ENCODE measurements at regions not wholly inside any gene's neighbourhood (a gene's known extent, or its start where the extent isn't known, plus 50 kb on each side); places are given as distances from the start of the nearest gene placed in this dataset.

DNA sequence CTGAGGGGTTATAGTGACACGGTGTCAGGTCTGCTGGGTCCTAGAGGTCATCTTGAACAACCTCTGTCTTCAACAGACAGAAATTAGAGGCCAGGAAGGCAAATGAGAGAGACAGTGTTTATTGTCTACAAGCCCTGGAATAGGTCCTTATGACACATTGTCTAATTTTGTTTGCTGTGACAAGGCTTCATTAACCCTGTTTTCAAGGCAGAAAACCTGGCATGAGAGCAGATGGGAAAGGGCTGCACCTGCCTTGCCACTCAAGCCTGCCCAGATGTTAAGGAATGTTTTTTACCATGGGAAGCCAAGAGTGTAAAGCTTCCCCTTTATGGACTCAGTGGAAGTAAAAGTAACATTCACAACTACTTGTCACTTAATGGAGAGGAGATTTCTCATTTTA is 275.3 kb downstream of the KCNS3 start:
- no peaks in the 10 kb centered on the region for H3K4me1 ChIP-seq
- H3K36me3 ChIP-seq = no peaks in the 10 kb centered on the region
- H3K27me3 ChIP-seq = no peaks in the 10 kb centered on the region
- intact Hi-C loops (cut with DNase I; ENCODE audit: low total_unique reads) = no loop called here
- no peak overlapping the region for H3K27ac ChIP-seq
- H3K9me3 ChIP-seq = no peaks in the 10 kb centered on the region
- DNase-seq = no peak
- no peak for TF ChIP-seq CTCF (IDR thresholded peaks at IDR 0.05)
- no peak overlapping the region for H3K4me3 ChIP-seq

GRCh38 chr2:18151237-18151636 is 272.8 kb downstream of the KCNS3 start:
- no peak for DNase-seq
- Histone ChIP-seq H3K9me3 (no peaks in the 10 kb centered on the region), H3K4me1 (no peaks in the 10 kb centered on the region), H3K27ac (no peak overlapping the region), H3K36me3 (no peaks in the 10 kb centered on the region), H3K27me3 (no peaks in the 10 kb centered on the region), H3K4me3 (no peak overlapping the region)
- TF ChIP-seq CTCF (IDR thresholded peaks at IDR 0.05) = no peak
- intact Hi-C loops (cut with DNase I; ENCODE audit: low total_unique reads) = loop anchor here (1.0 kb wide), 1 partner anchor 302 kb away; no protein-coding TSS in a partner anchor

GRCh38 chr2:18149660-18150246 is 271.3 kb downstream of the KCNS3 start:
- no peaks in the 10 kb centered on the region for H3K27me3 ChIP-seq
- DNase-seq = no peak
- no peaks in the 10 kb centered on the region for H3K9me3 ChIP-seq
- intact Hi-C loops (cut with DNase I; ENCODE audit: low total_unique reads) = no loop called here
- no peak overlapping the region for H3K27ac ChIP-seq
- H3K36me3 ChIP-seq = no peaks in the 10 kb centered on the region
- H3K4me1 ChIP-seq = no peaks in the 10 kb centered on the region
- no peak overlapping the region for H3K4me3 ChIP-seq
- TF ChIP-seq CTCF (IDR thresholded peaks at IDR 0.05) = peak; percentile 73 to 77

- Histone ChIP-seq H3K4me1 (no peaks in the 10 kb centered on the region), H3K27me3 (no peaks in the 10 kb centered on the region), H3K4me3 (no peak overlapping the region), H3K36me3 (no peaks in the 10 kb centered on the region), H3K27ac (no peak overlapping the region), H3K9me3 (no peaks in the 10 kb centered on the region)
- intact Hi-C loops (cut with DNase I; ENCODE audit: low total_unique reads) = no loop called here
- no peak for DNase-seq
- no peak for TF ChIP-seq CTCF (IDR thresholded peaks at IDR 0.05)
These were observed 258.5 kb downstream of the KCNS3 start for GRCh38 chr2:18136881-18137475.

- intact Hi-C loops (cut with DNase I; ENCODE audit: low total_unique reads) = no loop called here
These were observed 254.8 kb downstream of the KCNS3 start for GRCh38 chr2:18133310-18133709.

More at GRCh38 chr2:18133310-18133709, 254.8 kb downstream of the KCNS3 start:
- no peaks in the 10 kb centered on the region for H3K27me3 ChIP-seq
- H3K9me3 ChIP-seq = no peaks in the 10 kb centered on the region
- no peak overlapping the region for H3K27ac ChIP-seq
- DNase-seq = no peak
- H3K4me3 ChIP-seq = no peak overlapping the region
- no peaks in the 10 kb centered on the region for H3K36me3 ChIP-seq
- H3K4me1 ChIP-seq = no peaks in the 10 kb centered on the region
- TF ChIP-seq CTCF (IDR thresholded peaks at IDR 0.05) = no peak
